ENCODE measurements at regions not wholly inside any gene's neighbourhood (a gene's known extent, or its start where the extent isn't known, plus 50 kb on each side); places are given as distances from the start of the nearest gene placed in this dataset.

- Mint-ChIP-seq H3K4me1 (peaks cover 8% of the 10 kb centered on the region), H3K27ac (no peak overlapping the region), H3K9me3 (no peaks in the 10 kb centered on the region), H3K4me3 (no peak overlapping the region), H3K27me3 (peaks cover 22% of the 10 kb centered on the region), H3K36me3 (no peaks in the 10 kb centered on the region)
- ATAC-seq (ENCODE audit: low read depth): no peak
- no peak for DNase-seq (ENCODE audit: low spot score in 2 of 2)
Measured at GRCh38 chr17:72588961-72589360, 468.1 kb downstream of the SOX9 start.

- H3K27me3 Mint-ChIP-seq: peaks cover 24% of the 10 kb centered on the region
- ATAC-seq (ENCODE audit: low read depth) (no peak), DNase-seq (ENCODE audit: low spot score in 2 of 2) (no peak)
- H3K4me3 Mint-ChIP-seq: peak overlapping the region; percentile 11
- H3K27ac Mint-ChIP-seq: no peak overlapping the region
- peaks cover 8% of the 10 kb centered on the region for H3K4me1 Mint-ChIP-seq
- H3K36me3 Mint-ChIP-seq: no peaks in the 10 kb centered on the region
- no peaks in the 10 kb centered on the region for H3K9me3 Mint-ChIP-seq
Measured at GRCh38 chr17:72590382-72590781, 469.6 kb downstream of the SOX9 start.

DNA sequence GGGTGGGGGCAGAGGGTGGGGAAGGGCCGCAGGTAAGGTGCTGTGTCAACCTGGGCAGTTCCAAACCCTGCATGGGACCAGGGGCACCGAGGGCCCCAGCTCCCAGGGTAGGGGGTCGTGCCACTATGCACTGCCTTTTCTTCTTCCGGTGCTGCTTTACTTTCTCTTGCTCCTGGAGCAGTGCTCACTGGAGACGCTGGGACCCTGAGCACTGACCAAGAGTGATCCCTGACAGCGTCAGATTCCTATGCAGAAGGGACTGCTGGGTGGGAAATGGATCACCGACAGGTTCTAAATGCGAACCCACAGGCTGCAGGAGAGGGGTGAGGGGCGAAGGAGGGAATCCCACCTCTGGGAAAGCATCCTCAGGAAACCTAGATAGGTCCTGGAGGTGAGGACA lies 470.1 kb downstream of the SOX9 start:
- ATAC-seq (ENCODE audit: low read depth) (no peak), DNase-seq (ENCODE audit: low spot score in 2 of 2) (no peak)
- Mint-ChIP-seq H3K36me3 (no peaks in the 10 kb centered on the region), H3K27ac (no peak overlapping the region), H3K4me3 (peak overlapping the region; percentile 57), H3K27me3 (peaks cover 21% of the 10 kb centered on the region), H3K4me1 (peaks cover 8% of the 10 kb centered on the region), H3K9me3 (peaks cover 2% of the 10 kb centered on the region)

- Mint-ChIP-seq H3K9me3 (peaks cover 2% of the 10 kb centered on the region), H3K36me3 (no peaks in the 10 kb centered on the region), H3K27ac (no peak overlapping the region), H3K4me3 (peak overlapping the region; percentile 64), H3K27me3 (peaks cover 21% of the 10 kb centered on the region), H3K4me1 (peaks cover 8% of the 10 kb centered on the region)
- ATAC-seq (ENCODE audit: low read depth) (no peak), DNase-seq (ENCODE audit: low spot score in 2 of 2) (no peak)
Measured at GRCh38 chr17:72591289-72592241, 470.7 kb downstream of the SOX9 start.

DNA sequence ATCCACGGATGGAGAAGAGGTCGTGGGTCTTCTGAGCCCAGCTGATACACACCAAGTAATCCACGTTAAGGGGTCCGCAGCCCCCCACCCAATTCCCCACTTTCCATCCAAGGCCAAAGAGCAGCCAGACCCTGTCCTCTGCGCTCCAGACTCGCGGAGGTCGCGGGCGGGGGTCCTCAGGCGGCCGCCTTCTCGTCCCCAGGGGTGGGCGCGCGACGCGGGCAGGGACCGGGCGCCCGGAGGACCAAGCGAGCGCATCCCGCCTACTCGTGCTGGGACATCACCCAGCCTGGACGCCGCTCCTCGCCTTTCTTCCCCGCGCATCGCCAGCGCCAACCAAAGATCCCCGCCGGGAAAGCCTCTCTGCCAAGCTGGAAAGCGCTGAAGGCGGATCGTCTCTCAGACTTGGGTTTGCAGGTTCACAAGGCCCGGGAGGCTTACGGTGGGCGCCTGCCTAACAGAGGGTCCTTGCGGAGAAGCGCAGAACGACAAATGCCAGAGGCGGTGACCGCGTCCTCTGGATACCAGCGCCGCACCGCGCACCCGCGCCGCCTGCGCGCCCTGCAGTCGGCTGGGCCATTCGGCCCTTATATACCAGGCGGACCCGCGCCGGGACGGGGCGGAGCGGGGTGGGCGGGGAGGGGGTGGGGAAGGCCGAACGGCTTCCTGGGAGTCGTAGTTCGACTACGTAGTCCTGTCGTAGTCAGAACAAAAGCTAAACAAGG lies 471.6 kb downstream of the SOX9 start:
- DNase-seq (ENCODE audit: low spot score in 2 of 2): no peak
- peaks cover 8% of the 10 kb centered on the region for H3K4me1 Mint-ChIP-seq
- H3K36me3 Mint-ChIP-seq: no peaks in the 10 kb centered on the region
- peaks cover 2% of the 10 kb centered on the region for H3K9me3 Mint-ChIP-seq
- H3K27ac Mint-ChIP-seq: no peak overlapping the region
- H3K27me3 Mint-ChIP-seq: peaks cover 23% of the 10 kb centered on the region
- ATAC-seq (ENCODE audit: low read depth): no peak
- peak overlapping the region; percentile 64 for H3K4me3 Mint-ChIP-seq

GRCh38 chr17:72592967-72593325 lies 472.1 kb downstream of the SOX9 start:
- Mint-ChIP-seq H3K36me3 (no peaks in the 10 kb centered on the region), H3K27me3 (peaks cover 23% of the 10 kb centered on the region), H3K4me3 (no peak overlapping the region), H3K4me1 (peaks cover 8% of the 10 kb centered on the region), H3K27ac (no peak overlapping the region), H3K9me3 (peaks cover 2% of the 10 kb centered on the region)
- no peak for DNase-seq (ENCODE audit: low spot score in 2 of 2)
- no peak for ATAC-seq (ENCODE audit: low read depth)

DNA sequence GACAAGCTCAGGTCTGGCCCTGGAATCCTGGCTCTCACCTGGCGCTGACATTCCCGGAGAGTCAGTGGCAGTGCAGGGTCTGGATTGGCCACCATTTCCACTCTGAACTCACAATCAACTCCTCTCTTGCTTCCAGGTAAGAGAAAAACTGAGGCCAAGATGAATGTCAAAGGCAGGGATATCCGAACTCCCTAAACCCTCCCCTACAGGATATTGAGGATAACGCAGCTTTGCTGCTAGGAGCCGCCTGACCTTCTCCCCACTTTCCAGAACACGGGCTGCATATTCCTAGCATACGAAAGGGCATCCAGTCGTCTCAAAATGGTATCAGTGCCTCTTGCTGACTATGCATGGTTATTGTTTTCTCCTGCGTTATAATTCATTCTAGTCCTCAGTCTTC lies 473.4 kb downstream of the SOX9 start:
- H3K9me3 Mint-ChIP-seq: peaks cover 2% of the 10 kb centered on the region
- ATAC-seq (ENCODE audit: low read depth) (no peak), DNase-seq (ENCODE audit: low spot score in 2 of 2) (no peak)
- H3K27ac Mint-ChIP-seq: no peak overlapping the region
- H3K4me3 Mint-ChIP-seq: no peak overlapping the region
- no peaks in the 10 kb centered on the region for H3K36me3 Mint-ChIP-seq
- peaks cover 20% of the 10 kb centered on the region for H3K27me3 Mint-ChIP-seq
- H3K4me1 Mint-ChIP-seq: peaks cover 8% of the 10 kb centered on the region
